Epithelial cell of esophagus (primary cell): ENCODE measurements at regions not wholly inside any gene's neighbourhood (a gene's known extent, or its start where the extent isn't known, plus 50 kb on each side); places are given as distances from the start of the nearest gene placed in this dataset.

ENCODE experiments used
- DNase-seq: peaks from one replicate; pipeline ENCODE4 v3.0.0; 2010; ENCODE audit warnings: low read depth
- H3K4me3 ChIP-seq: 2 replicates; pipeline ENCODE4 v1.5.1; 2011; ENCODE audit warnings: mild to moderate bottlenecking, low read length, control low read depth
- CTCF ChIP-seq: IDR thresholded peaks from 2 replicates; pipeline ENCODE4 v1.5.1; 2011; ENCODE audit warnings: low read depth, mild to moderate bottlenecking, low read length, control low read depth, inconsistent platforms; ENCODE audit not compliant: insufficient read depth; ENCODE audit errors: missing control alignments

GRCh38 chr18:64259871-64260270 lies 111.0 kb upstream of the LINC00305 start:
- no peak for DNase-seq
- no peak overlapping the region for H3K4me3 ChIP-seq
- TF ChIP-seq CTCF = no peak

- no peak for DNase-seq
- H3K4me3 ChIP-seq = no peak overlapping the region
- no peak for TF ChIP-seq CTCF
Measured at GRCh38 chr18:64258111-64258650, 109.3 kb upstream of the LINC00305 start.

GRCh38 chr18:64254399-64255093 lies 105.7 kb upstream of the LINC00305 start:
- TF ChIP-seq CTCF = no peak
- no peak for DNase-seq

GRCh38 chr18:64253873-64254272 lies 105.0 kb upstream of the LINC00305 start:
- no peak for TF ChIP-seq CTCF
- H3K4me3 ChIP-seq = no peak overlapping the region

More at GRCh38 chr18:64254399-64255093, 105.7 kb upstream of the LINC00305 start:
- no peak overlapping the region for H3K4me3 ChIP-seq

GRCh38 chr18:64253222-64253621 lies 104.3 kb upstream of the LINC00305 start:
- H3K4me3 ChIP-seq = no peak overlapping the region
- DNase-seq = no peak
- no peak for TF ChIP-seq CTCF

More at GRCh38 chr18:64253873-64254272, 105.0 kb upstream of the LINC00305 start:
- no peak for DNase-seq

- no peak for TF ChIP-seq CTCF
- DNase-seq = no peak
Measured at GRCh38 chr18:64248836-64249235, 99.9 kb upstream of the LINC00305 start.

More at GRCh38 chr18:64248836-64249235, 99.9 kb upstream of the LINC00305 start:
- H3K4me3 ChIP-seq = no peak overlapping the region
